Bronchial epithelial cell (primary cell): ENCODE measurements at regions not wholly inside any gene's neighbourhood (a gene's known extent, or its start where the extent isn't known, plus 50 kb on each side); places are given as distances from the start of the nearest gene placed in this dataset.

ENCODE experiments used
- DNase-seq: peaks from one replicate; pipeline ENCODE4 v3.0.0-alpha.2; 2010; ENCODE audit warnings: low read depth
- FAIRE-seq: peaks from 2 replicates; lab custom pipeline; 2011; peaks lifted over from hg19 to GRCh38; lab: Jason Lieb, UNC
- H3K27me3 ChIP-seq: 2 replicates; pipeline ENCODE4 v1.5.1; 2011; ENCODE audit warnings: low read length; ENCODE audit not compliant: control insufficient read depth, insufficient read depth
- H3K36me3 ChIP-seq: 2 replicates; pipeline ENCODE4 v1.5.1; 2011; ENCODE audit warnings: low read length; ENCODE audit not compliant: control insufficient read depth, insufficient read depth
- H3K4me3 ChIP-seq: 2 replicates; pipeline ENCODE4 v1.5.1; 2011; ENCODE audit warnings: mild to moderate bottlenecking, low read depth, low read length, control low read depth
- TF ChIP-seq, protein P1 (sequence below): IDR thresholded peaks from 2 replicates; pipeline ENCODE4 v1.5.1; 2011; ENCODE audit warnings: mild to moderate bottlenecking, moderate library complexity, low read length, control low read depth, inconsistent platforms; ENCODE audit not compliant: insufficient read depth, severe bottlenecking

- DNase-seq = no peak
- TF ChIP-seq, protein P1, sequence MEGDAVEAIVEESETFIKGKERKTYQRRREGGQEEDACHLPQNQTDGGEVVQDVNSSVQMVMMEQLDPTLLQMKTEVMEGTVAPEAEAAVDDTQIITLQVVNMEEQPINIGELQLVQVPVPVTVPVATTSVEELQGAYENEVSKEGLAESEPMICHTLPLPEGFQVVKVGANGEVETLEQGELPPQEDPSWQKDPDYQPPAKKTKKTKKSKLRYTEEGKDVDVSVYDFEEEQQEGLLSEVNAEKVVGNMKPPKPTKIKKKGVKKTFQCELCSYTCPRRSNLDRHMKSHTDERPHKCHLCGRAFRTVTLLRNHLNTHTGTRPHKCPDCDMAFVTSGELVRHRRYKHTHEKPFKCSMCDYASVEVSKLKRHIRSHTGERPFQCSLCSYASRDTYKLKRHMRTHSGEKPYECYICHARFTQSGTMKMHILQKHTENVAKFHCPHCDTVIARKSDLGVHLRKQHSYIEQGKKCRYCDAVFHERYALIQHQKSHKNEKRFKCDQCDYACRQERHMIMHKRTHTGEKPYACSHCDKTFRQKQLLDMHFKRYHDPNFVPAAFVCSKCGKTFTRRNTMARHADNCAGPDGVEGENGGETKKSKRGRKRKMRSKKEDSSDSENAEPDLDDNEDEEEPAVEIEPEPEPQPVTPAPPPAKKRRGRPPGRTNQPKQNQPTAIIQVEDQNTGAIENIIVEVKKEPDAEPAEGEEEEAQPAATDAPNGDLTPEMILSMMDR = no peak
- H3K27me3 ChIP-seq = no peaks in the 10 kb centered on the region
- H3K4me3 ChIP-seq = no peak overlapping the region
- H3K36me3 ChIP-seq = no peaks in the 10 kb centered on the region
- FAIRE-seq = no peak
These were observed 72.1 kb upstream of the PITX1 start for GRCh38 chr5:135106136-135106535.

- Histone ChIP-seq H3K36me3 (no peaks in the 10 kb centered on the region), H3K27me3 (no peaks in the 10 kb centered on the region), H3K4me3 (no peak overlapping the region)
- FAIRE-seq (no peak), DNase-seq (no peak)
- TF ChIP-seq, protein P1 = no peak
These were observed 71.1 kb upstream of the PITX1 start for GRCh38 chr5:135105105-135105484.

- Histone ChIP-seq H3K36me3 (no peaks in the 10 kb centered on the region), H3K27me3 (no peaks in the 10 kb centered on the region), H3K4me3 (no peak overlapping the region)
- FAIRE-seq (no peak), DNase-seq (no peak)
- TF ChIP-seq, protein P1 = no peak
These were observed 69.5 kb upstream of the PITX1 start for GRCh38 chr5:135103575-135103853.

- no peak for DNase-seq
- TF ChIP-seq, protein P1 = no peak
- H3K4me3 ChIP-seq = no peak overlapping the region
- H3K36me3 ChIP-seq = no peaks in the 10 kb centered on the region
- no peak for FAIRE-seq
- no peaks in the 10 kb centered on the region for H3K27me3 ChIP-seq
These were observed 68.9 kb upstream of the PITX1 start for GRCh38 chr5:135102716-135103574.

GRCh38 chr5:135100431-135100830 is 66.4 kb upstream of the PITX1 start:
- TF ChIP-seq, protein P1 = no peak
- Histone ChIP-seq H3K36me3 (no peaks in the 10 kb centered on the region), H3K4me3 (no peak overlapping the region), H3K27me3 (no peaks in the 10 kb centered on the region)
- DNase-seq (no peak), FAIRE-seq (no peak)

DNA sequence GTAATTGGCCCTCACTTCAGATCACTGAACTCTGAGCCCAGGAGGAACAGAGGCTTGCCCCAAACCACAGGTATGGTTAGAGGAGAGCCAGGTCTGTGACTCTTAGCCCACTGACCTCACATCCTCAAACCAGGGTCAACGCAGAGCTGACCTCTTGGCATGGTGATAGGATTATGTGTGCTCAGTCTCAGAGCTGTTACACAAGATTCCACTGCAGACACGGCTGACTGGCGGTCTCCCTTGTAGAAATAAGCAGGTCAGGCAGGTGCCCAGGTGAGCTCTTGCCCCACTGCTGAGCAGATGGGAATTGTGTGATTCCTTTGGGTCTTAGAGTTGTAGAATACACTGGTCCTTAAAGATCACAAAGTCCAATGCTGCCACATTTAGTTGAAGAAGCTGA is 66.0 kb upstream of the PITX1 start:
- DNase-seq = no peak
- Histone ChIP-seq H3K27me3 (no peaks in the 10 kb centered on the region), H3K36me3 (no peaks in the 10 kb centered on the region), H3K4me3 (no peak overlapping the region)
- FAIRE-seq = no peak
- TF ChIP-seq, protein P1 = no peak
